T-helper 2 cell treated with Interferon-gamma antibody and Interleukin-4, amounts not matched to agents 5 μg/mL and 100 μg/mL, for 36 hours (primary cell): ENCODE measurements at regions not wholly inside any gene's neighbourhood (a gene's known extent, or its start where the extent isn't known, plus 50 kb on each side); places are given as distances from the start of the nearest gene placed in this dataset.

Experiments
- DNase-seq: peaks from one replicate; pipeline ENCODE4 v3.0.0; 2021; ENCODE audit warnings: low spot score
- H3K27ac Mint-ChIP-seq: one replicate; pipeline ENCODE4 v1.8.0; 2021; ENCODE audit warnings: mild to moderate bottlenecking, mixed read lengths
- H3K27me3 Mint-ChIP-seq: one replicate; pipeline ENCODE4 v1.8.0; 2021; ENCODE audit warnings: low read depth, mixed read lengths
- H3K36me3 Mint-ChIP-seq: one replicate; pipeline ENCODE4 v1.8.0; 2021; ENCODE audit warnings: low read depth, mixed read lengths
- H3K4me1 Mint-ChIP-seq: one replicate; pipeline ENCODE4 v1.8.0; 2021; ENCODE audit warnings: low read depth, mixed read lengths
- H3K4me3 Mint-ChIP-seq: one replicate; pipeline ENCODE4 v1.8.0; 2022; ENCODE audit warnings: mild to moderate bottlenecking, moderate library complexity, mixed read lengths
- H3K9me3 Mint-ChIP-seq: one replicate; pipeline ENCODE4 v1.8.0; 2021; ENCODE audit warnings: mixed read lengths

GRCh38 chr4:18404642-18405041 is 383.1 kb upstream of the LCORL start:
- Mint-ChIP-seq H3K9me3 (no peaks in the 10 kb centered on the region), H3K4me1 (no peaks in the 10 kb centered on the region), H3K27me3 (no peaks in the 10 kb centered on the region), H3K36me3 (no peaks in the 10 kb centered on the region), H3K4me3 (no peak overlapping the region), H3K27ac (no peak overlapping the region)
- DNase-seq, result no peak

- Mint-ChIP-seq H3K4me1 (no peaks in the 10 kb centered on the region), H3K9me3 (no peaks in the 10 kb centered on the region), H3K27me3 (no peaks in the 10 kb centered on the region), H3K4me3 (no peak overlapping the region), H3K36me3 (no peaks in the 10 kb centered on the region), H3K27ac (no peak overlapping the region)
- DNase-seq, result no peak
Observed at GRCh38 chr4:18403327-18403726, 381.8 kb upstream of the LCORL start.

DNA sequence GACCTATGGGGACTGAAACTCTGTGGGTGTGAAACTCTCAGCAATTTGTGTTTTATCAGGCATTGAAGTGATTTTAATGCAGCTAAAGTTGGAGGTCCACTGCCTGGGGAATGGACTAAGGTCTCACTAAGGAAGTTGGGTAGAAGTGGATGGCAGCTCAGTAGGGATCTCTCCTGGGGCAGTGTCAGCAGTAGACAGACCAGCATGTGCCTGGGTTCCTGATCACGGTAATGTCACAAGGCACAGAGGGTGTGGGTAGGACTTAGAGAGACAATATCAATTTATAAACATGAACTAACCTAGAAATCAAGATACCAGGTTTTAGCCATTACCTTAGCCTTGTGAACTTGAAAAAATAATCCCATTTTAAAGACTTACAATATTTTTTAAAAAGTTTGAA is 380.3 kb upstream of the LCORL start:
- no peaks in the 10 kb centered on the region for H3K4me1 Mint-ChIP-seq
- H3K9me3 Mint-ChIP-seq, result no peaks in the 10 kb centered on the region
- no peak overlapping the region for H3K27ac Mint-ChIP-seq
- no peaks in the 10 kb centered on the region for H3K36me3 Mint-ChIP-seq
- DNase-seq, result no peak
- H3K4me3 Mint-ChIP-seq, result no peak overlapping the region
- H3K27me3 Mint-ChIP-seq, result no peaks in the 10 kb centered on the region

GRCh38 chr4:18401425-18401824 is 379.9 kb upstream of the LCORL start:
- no peak overlapping the region for H3K4me3 Mint-ChIP-seq
- H3K9me3 Mint-ChIP-seq, result no peaks in the 10 kb centered on the region
- no peaks in the 10 kb centered on the region for H3K27me3 Mint-ChIP-seq
- no peaks in the 10 kb centered on the region for H3K4me1 Mint-ChIP-seq
- no peak overlapping the region for H3K27ac Mint-ChIP-seq
- H3K36me3 Mint-ChIP-seq, result no peaks in the 10 kb centered on the region
- DNase-seq, result no peak

GRCh38 chr4:18398661-18399060 is 377.1 kb upstream of the LCORL start:
- DNase-seq, result no peak
- Mint-ChIP-seq H3K4me3 (no peak overlapping the region), H3K9me3 (no peaks in the 10 kb centered on the region), H3K36me3 (no peaks in the 10 kb centered on the region), H3K27ac (no peak overlapping the region), H3K27me3 (no peaks in the 10 kb centered on the region), H3K4me1 (no peaks in the 10 kb centered on the region)

DNA sequence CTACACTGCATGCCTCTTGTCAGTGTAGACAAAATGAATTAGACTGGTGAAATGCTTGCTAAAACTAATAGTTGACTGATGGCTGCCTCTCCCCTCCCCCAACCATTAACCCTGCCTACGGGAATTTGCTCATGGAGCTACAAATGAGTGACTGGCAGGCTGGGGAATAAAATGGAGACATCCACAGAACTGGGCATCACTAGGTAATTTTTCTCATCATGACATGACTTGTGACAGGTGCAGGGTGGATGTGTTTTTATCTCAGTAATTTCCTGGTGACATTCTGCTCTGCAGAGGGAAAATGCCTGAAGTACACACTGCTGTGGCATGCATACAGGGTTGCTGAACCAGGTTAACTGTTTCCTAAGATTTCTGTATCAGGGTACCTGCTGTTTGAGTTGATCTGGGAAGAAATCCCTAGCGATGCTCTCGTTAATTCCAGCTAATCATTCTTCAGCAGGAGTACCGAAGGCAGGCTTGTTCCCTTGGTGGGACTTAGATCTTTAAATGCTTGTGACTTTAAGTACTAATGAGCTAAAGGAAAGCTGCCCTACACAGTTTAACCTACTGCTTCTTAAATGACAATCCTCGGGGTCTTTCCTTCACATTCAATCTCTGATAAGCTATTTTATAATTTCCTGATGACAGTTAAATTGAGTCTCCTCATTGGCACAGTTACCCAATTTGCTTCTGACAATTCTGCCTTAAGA is 376.3 kb upstream of the LCORL start:
- no peak overlapping the region for H3K4me3 Mint-ChIP-seq
- no peaks in the 10 kb centered on the region for H3K27me3 Mint-ChIP-seq
- H3K36me3 Mint-ChIP-seq, result no peaks in the 10 kb centered on the region
- H3K9me3 Mint-ChIP-seq, result no peaks in the 10 kb centered on the region
- H3K4me1 Mint-ChIP-seq, result no peaks in the 10 kb centered on the region
- H3K27ac Mint-ChIP-seq, result no peak overlapping the region
- DNase-seq, result no peak

DNA sequence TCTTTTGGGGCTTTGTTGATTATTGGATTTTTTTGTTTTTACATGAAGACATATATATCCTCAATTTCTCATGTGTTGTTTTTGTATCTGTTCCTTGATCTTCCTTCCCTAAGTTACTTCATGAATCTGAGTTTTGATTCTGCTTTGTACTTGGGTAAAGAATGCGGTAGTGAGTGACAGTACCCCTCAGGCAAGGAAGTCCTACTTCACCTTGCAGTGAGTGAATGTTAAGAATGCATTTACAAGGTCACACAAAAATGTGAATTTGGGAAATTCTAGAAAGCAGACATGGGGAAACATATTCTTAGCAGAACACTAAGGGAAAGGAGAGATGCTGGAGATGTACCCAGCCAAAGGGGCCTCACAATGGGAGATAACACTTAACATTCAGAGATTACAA is 373.1 kb upstream of the LCORL start:
- Mint-ChIP-seq H3K4me1 (no peaks in the 10 kb centered on the region), H3K27me3 (no peaks in the 10 kb centered on the region), H3K27ac (no peak overlapping the region), H3K9me3 (no peaks in the 10 kb centered on the region), H3K36me3 (no peaks in the 10 kb centered on the region), H3K4me3 (no peak overlapping the region)
- no peak for DNase-seq

DNA sequence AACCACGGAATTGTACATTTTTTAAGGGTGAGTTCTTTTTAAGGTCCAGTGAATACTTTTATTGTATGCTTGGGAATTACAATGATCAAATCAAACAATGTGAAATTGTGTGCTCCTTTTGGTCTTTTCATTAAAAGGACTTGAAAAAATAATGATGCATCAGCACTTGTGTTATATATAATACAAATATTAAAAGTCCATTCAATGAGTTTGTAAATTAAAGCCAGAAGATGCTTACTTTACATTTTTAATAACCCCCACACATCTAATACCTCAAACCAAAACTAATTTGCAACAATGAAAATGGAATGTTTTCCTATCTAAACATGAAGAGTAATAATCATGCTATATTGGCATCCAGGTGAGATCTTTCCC is 369.8 kb upstream of the LCORL start:
- H3K4me3 Mint-ChIP-seq, result no peak overlapping the region
- no peaks in the 10 kb centered on the region for H3K27me3 Mint-ChIP-seq
- DNase-seq, result no peak
- H3K4me1 Mint-ChIP-seq, result no peaks in the 10 kb centered on the region
- H3K36me3 Mint-ChIP-seq, result no peaks in the 10 kb centered on the region
- no peak overlapping the region for H3K27ac Mint-ChIP-seq
- no peaks in the 10 kb centered on the region for H3K9me3 Mint-ChIP-seq

GRCh38 chr4:18390655-18391353 is 369.2 kb upstream of the LCORL start:
- H3K4me1 Mint-ChIP-seq, result no peaks in the 10 kb centered on the region
- H3K27me3 Mint-ChIP-seq, result no peaks in the 10 kb centered on the region
- no peak for DNase-seq
- H3K4me3 Mint-ChIP-seq, result no peak overlapping the region
- H3K9me3 Mint-ChIP-seq, result no peaks in the 10 kb centered on the region
- no peak overlapping the region for H3K27ac Mint-ChIP-seq
- no peaks in the 10 kb centered on the region for H3K36me3 Mint-ChIP-seq

DNA sequence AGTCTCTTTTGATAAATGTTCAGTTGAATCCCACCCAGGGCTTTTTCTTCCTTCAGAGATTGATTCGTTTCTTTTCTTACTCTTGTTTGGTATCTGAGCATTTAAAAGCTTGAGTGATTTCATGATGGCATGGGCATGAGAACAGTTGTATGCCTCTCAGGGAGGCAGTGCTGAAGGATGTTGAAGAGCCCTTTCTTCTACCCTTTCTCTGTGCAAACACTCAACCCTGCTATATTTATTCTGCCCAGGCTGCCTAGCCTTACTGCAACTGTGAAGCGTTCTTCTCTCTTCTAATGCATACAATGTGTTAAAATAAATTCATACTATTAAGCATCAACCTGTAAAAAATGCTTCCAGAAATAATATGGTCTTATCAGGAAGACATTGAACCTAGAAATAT is 367.6 kb upstream of the LCORL start:
- H3K4me1 Mint-ChIP-seq, result no peaks in the 10 kb centered on the region
- DNase-seq, result no peak
- H3K9me3 Mint-ChIP-seq, result no peaks in the 10 kb centered on the region
- no peaks in the 10 kb centered on the region for H3K36me3 Mint-ChIP-seq
- no peaks in the 10 kb centered on the region for H3K27me3 Mint-ChIP-seq
- H3K4me3 Mint-ChIP-seq, result no peak overlapping the region
- no peak overlapping the region for H3K27ac Mint-ChIP-seq

DNA sequence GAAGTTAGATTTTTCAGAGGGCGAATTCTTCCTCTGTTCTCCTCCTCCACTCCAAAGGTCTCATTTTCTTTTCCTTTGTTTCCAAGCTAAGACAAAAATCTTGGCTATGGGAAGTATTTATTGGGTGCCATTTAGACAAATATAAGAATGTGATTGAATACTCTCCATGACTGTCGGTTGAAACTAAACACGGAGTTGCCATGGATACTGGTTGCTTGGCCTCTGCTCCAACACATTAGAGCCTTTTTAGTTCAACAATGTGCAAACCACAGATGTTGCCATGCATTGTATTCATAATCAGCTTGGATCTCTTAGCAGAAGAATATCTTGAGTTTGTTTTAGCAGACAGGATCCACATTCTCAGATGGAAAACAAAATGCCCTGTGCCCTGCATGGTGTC is 366.5 kb upstream of the LCORL start:
- Mint-ChIP-seq H3K4me1 (no peaks in the 10 kb centered on the region), H3K36me3 (no peaks in the 10 kb centered on the region), H3K27me3 (no peaks in the 10 kb centered on the region), H3K9me3 (no peaks in the 10 kb centered on the region), H3K4me3 (no peak overlapping the region), H3K27ac (no peak overlapping the region)
- DNase-seq, result no peak

GRCh38 chr4:18381186-18381585 is 359.6 kb upstream of the LCORL start:
- no peak overlapping the region for H3K27ac Mint-ChIP-seq
- H3K27me3 Mint-ChIP-seq, result no peaks in the 10 kb centered on the region
- H3K4me1 Mint-ChIP-seq, result no peaks in the 10 kb centered on the region
- no peak overlapping the region for H3K4me3 Mint-ChIP-seq
- H3K9me3 Mint-ChIP-seq, result no peaks in the 10 kb centered on the region
- no peak for DNase-seq
- H3K36me3 Mint-ChIP-seq, result no peaks in the 10 kb centered on the region

DNA sequence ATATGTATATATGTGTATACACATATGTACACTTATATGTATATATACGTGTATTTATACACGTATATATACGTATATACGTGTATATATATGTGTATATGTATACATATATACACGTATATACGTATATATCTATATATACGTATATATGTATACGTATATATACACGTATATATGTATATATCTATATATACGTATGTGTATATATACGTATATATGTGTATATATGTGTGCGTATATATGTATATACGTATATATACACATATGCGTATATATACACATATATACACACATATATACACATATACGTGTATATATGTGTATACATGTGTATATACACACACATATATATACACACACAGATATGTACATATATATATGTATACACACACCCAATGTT is 348.0 kb upstream of the LCORL start:
- no peaks in the 10 kb centered on the region for H3K9me3 Mint-ChIP-seq
- no peaks in the 10 kb centered on the region for H3K36me3 Mint-ChIP-seq
- no peaks in the 10 kb centered on the region for H3K4me1 Mint-ChIP-seq
- H3K4me3 Mint-ChIP-seq, result no peak overlapping the region
- DNase-seq, result no peak
- H3K27me3 Mint-ChIP-seq, result no peaks in the 10 kb centered on the region
- H3K27ac Mint-ChIP-seq, result no peak overlapping the region

- H3K9me3 Mint-ChIP-seq, result no peaks in the 10 kb centered on the region
Observed at GRCh38 chr4:18366892-18367291, 345.3 kb upstream of the LCORL start.

DNA sequence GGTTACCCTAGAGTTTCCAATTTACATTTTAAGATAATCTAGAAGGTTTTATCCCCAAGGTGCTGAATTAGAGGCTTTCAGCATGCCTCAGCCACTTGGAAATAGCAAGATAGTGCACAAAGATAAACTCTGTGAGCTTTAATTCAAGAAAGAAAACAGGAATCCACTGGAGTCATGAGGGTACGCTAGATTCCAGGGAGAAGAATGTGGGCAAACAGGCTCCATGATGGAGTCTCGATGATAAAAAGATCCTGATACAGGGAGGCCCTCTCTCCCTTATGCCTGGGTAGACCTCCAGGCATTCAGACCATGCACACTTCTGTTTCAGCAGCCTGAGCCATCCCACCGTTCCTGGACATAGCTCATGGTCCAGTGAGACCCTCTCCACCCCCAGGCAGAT is 344.6 kb upstream of the LCORL start:
- no peaks in the 10 kb centered on the region for H3K27me3 Mint-ChIP-seq
- H3K4me1 Mint-ChIP-seq, result no peaks in the 10 kb centered on the region
- no peak for DNase-seq
- no peak overlapping the region for H3K27ac Mint-ChIP-seq
- H3K4me3 Mint-ChIP-seq, result no peak overlapping the region
- no peaks in the 10 kb centered on the region for H3K9me3 Mint-ChIP-seq
- H3K36me3 Mint-ChIP-seq, result no peaks in the 10 kb centered on the region

More at GRCh38 chr4:18366892-18367291, 345.3 kb upstream of the LCORL start:
- H3K4me1 Mint-ChIP-seq, result no peaks in the 10 kb centered on the region
- DNase-seq, result no peak
- H3K27ac Mint-ChIP-seq, result no peak overlapping the region
- no peak overlapping the region for H3K4me3 Mint-ChIP-seq
- no peaks in the 10 kb centered on the region for H3K36me3 Mint-ChIP-seq
- no peaks in the 10 kb centered on the region for H3K27me3 Mint-ChIP-seq
